HG03097 (cell line): ENCODE measurements at regions not wholly inside any gene's neighbourhood (a gene's known extent, or its start where the extent isn't known, plus 50 kb on each side); places are given as distances from the start of the nearest gene placed in this dataset.

Experiments used
- ATAC-seq: cut with Tn5 transposase; IDR thresholded peaks from one replicate; pipeline ENCODE4 v1.9.1; 2021; ENCODE audit not compliant: unreplicated experiment, low FRiP score

GRCh38 chr5:120380644-120381043 lies 83.5 kb upstream of the PRR16 start:
- no peak for ATAC-seq

DNA sequence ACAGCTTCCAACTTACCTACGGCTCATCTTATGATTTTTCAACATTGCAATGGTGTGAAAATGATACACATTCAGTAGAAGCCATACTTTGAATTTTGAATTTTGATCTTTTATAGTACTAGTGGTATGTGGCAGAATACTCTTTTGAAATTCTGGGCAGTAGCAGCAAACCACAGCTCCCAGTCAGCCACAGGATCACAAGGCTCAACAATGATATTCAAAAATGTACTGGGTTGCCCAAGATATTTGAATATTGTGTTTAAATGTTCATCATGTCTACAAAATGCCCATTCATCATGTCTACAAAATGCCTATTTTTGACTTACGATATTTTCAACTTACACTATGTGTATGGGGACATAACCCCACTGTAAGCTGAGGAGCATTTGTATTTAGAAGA lies 81.3 kb upstream of the PRR16 start:
- ATAC-seq = no peak

GRCh38 chr5:120386981-120387380 lies 77.1 kb upstream of the PRR16 start:
- no peak for ATAC-seq

GRCh38 chr5:120388016-120388781 lies 75.9 kb upstream of the PRR16 start:
- peak; percentile 62 for ATAC-seq

- ATAC-seq = no peak
Measured at GRCh38 chr5:120394259-120394658, 69.8 kb upstream of the PRR16 start.

GRCh38 chr5:120396186-120396585 lies 67.9 kb upstream of the PRR16 start:
- no peak for ATAC-seq

DNA sequence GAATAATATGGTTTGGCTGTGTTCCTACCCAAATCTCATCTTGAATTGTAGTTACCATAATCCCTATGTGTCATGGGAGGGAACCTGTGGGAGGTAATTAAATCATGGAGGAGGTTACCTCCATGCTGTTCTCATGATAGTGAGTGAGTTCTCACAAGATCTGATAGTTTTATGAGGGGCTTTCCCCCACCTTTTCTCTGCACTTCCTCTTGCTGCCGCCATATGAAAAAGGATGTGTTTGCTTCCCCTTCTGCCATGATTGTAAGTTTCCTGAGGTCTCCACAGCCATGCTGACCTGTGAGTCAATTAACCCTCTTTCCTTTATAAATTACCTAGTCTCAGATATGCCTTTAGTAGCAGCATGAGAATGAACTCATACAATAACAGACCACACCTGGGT lies 63.7 kb upstream of the PRR16 start:
- no peak for ATAC-seq

- ATAC-seq = no peak
Measured at GRCh38 chr5:120402606-120403005, 61.5 kb upstream of the PRR16 start.

DNA sequence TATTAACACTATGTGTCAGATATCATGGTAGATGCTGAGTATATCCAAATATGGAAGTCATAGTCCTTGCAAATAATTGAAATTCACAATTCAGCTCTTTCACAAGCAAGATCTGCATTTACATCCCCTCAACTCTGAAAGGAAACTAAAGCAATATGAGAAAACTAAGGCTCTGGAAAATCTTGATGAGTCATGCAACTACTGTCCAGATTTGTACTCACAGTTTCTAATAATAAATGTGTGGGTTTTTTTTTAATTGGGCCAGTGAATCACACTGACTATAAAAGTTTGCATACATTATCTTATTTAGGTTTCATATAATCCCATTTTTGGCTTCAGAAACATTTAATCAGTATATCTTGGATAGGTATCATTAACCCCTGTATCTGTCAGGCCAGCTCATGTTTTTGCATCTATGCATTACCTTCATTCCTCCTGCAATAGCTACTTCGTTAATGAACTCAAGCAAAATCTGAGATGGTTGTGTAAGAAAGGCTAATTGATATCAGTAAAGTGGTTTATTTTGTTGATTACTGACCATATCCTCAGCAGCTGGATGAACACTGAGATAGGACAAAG lies 58.7 kb upstream of the PRR16 start:
- no peak for ATAC-seq

DNA sequence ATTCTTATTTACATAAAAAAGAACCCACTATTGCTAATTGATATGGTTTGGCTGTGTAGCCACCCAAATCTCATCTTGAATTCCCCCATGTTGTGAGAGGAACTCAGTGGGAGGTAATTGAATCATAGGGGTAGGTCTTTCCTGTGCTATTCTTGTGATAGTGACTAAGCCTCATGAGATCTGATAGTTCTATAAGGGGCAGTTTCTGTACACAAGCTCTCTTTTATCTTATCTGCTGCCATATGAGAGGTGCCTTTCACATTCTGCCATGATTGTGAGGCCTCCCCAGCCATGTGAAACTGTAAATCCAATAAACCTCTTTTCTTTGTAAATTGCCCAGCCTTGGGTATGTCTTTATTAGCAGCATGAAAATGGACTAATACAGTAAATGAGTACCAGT lies 58.2 kb upstream of the PRR16 start:
- no peak for ATAC-seq

DNA sequence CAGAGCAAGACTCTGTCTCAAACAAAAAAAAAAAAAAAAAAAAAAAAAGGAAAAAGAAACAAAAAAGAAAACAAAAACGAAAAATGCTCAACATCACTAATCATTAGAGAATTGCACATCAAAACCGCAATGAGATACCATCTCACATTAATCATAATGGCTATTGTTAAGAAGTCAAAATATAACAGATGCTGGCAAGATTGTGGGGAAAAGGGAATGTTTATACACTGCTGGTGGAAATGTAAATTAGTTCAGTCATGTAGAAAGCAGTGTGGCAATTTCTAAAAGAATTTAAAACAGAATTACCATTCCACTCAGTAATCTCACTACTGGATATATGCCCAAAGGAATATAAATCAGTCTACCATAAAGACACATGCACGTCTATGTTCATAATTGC lies 50.4 kb upstream of the PRR16 start:
- ATAC-seq = no peak
